SH-SY5Y (cell line): ENCODE measurements at regions not wholly inside any gene's neighbourhood (a gene's known extent, or its start where the extent isn't known, plus 50 kb on each side); places are given as distances from the start of the nearest gene placed in this dataset.

Experiments
- GATA2 ChIP-seq: IDR thresholded peaks from 2 replicates; pipeline ENCODE4 v1.6.1; 2011; ENCODE audit warnings: mild to moderate bottlenecking, low read depth, low read length
- GATA3 ChIP-seq: IDR thresholded peaks from 2 replicates; pipeline ENCODE4 v1.6.1; 2011; ENCODE audit warnings: low read depth, mild to moderate bottlenecking, low read length, moderate library complexity

DNA sequence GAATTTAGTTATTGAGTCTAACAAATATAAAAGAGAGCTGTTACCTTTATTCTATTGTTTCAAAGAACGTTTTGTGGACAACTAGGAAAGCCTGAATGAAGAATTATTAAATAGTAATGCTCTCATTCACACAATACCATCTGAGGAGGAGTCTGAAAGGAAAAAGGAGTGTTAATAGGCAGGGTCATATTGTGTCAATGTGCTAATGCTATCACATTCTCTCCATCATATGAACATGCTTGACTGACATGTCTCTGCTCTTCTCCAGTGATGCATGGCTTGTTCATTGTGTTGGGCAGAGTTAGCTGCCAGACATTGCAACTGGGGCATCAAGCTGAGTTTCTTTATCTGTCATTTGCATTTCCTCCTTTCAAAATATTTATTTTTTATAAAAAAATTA, 1578.0 kb downstream of the MAT2B start:
- TF ChIP-seq GATA2 (no peak), GATA3 (no peak)
